Hindlimb muscle (tissue), 1 donor: ENCODE measurements at regions not wholly inside any gene's neighbourhood (a gene's known extent, or its start where the extent isn't known, plus 50 kb on each side); places are given as distances from the start of the nearest gene placed in this dataset.

ENCODE experiments used
- DNase-seq: peaks from one replicate; pipeline ENCODE4 v3.0.0-alpha.2; 2013

- no peak for DNase-seq
Measured at GRCh38 chr7:18257711-18258110, 230.1 kb upstream of the PRPS1L1 start.

GRCh38 chr7:18262058-18262457 is 233.5 kb upstream of the HDAC9 start:
- DNase-seq: no peak

- no peak for DNase-seq
Measured at GRCh38 chr7:18265611-18266281, 229.8 kb upstream of the HDAC9 start.

GRCh38 chr7:18268571-18268970 is 227.0 kb upstream of the HDAC9 start:
- no peak for DNase-seq

GRCh38 chr7:18276380-18276779 is 219.2 kb upstream of the HDAC9 start:
- DNase-seq: no peak

GRCh38 chr7:18278316-18278715 is 217.2 kb upstream of the HDAC9 start:
- DNase-seq: peak; percentile 38

GRCh38 chr7:18283045-18283444 is 212.5 kb upstream of the HDAC9 start:
- no peak for DNase-seq

GRCh38 chr7:18287482-18287881 is 208.1 kb upstream of the HDAC9 start:
- DNase-seq: no peak

- no peak for DNase-seq
Measured at GRCh38 chr7:18288322-18289037, 207.1 kb upstream of the HDAC9 start.

- no peak for DNase-seq
Measured at GRCh38 chr7:18289788-18290187, 205.8 kb upstream of the HDAC9 start.

GRCh38 chr7:18290223-18290622 is 205.3 kb upstream of the HDAC9 start:
- DNase-seq: no peak

- DNase-seq: no peak
Measured at GRCh38 chr7:18290865-18291264, 204.7 kb upstream of the HDAC9 start.

- no peak for DNase-seq
Measured at GRCh38 chr7:18292584-18292983, 203.0 kb upstream of the HDAC9 start.

GRCh38 chr7:18293759-18294158 is 201.8 kb upstream of the HDAC9 start:
- DNase-seq: no peak

GRCh38 chr7:18294411-18294810 is 201.1 kb upstream of the HDAC9 start:
- DNase-seq: no peak

GRCh38 chr7:18295781-18296423 is 199.6 kb upstream of the HDAC9 start:
- DNase-seq: no peak

- DNase-seq: no peak
Measured at GRCh38 chr7:18302097-18302496, 193.5 kb upstream of the HDAC9 start.

GRCh38 chr7:18305866-18306265 is 189.7 kb upstream of the HDAC9 start:
- DNase-seq: no peak

GRCh38 chr7:18306696-18307095 is 188.9 kb upstream of the HDAC9 start:
- DNase-seq: no peak

GRCh38 chr7:18308938-18309337 is 186.6 kb upstream of the HDAC9 start:
- DNase-seq: no peak

- no peak for DNase-seq
Measured at GRCh38 chr7:18312482-18312881, 183.1 kb upstream of the HDAC9 start.

- no peak for DNase-seq
Measured at GRCh38 chr7:18313965-18314364, 181.6 kb upstream of the HDAC9 start.

GRCh38 chr7:18315241-18315640 is 180.3 kb upstream of the HDAC9 start:
- DNase-seq: no peak

- DNase-seq: no peak
Measured at GRCh38 chr7:18317941-18318340, 177.6 kb upstream of the HDAC9 start.
